DND-41 (cell line): ENCODE measurements at regions not wholly inside any gene's neighbourhood (a gene's known extent, or its start where the extent isn't known, plus 50 kb on each side); places are given as distances from the start of the nearest gene placed in this dataset.

Source experiments
- EZH2 ChIP-seq: IDR thresholded peaks from 3 replicates; pipeline ENCODE4 v1.6.1; 2012; ENCODE audit warnings: borderline replicate concordance, low read depth, mild to moderate bottlenecking, moderate library complexity, low read length, inconsistent platforms; ENCODE audit not compliant: severe bottlenecking
- TF ChIP-seq, protein P1 (sequence below): IDR thresholded peaks from 2 replicates; pipeline ENCODE4 v1.5.1; 2012; ENCODE audit warnings: borderline replicate concordance, low read length, moderate library complexity, mild to moderate bottlenecking; ENCODE audit not compliant: poor library complexity, severe bottlenecking; ENCODE audit errors: extremely low read depth

DNA sequence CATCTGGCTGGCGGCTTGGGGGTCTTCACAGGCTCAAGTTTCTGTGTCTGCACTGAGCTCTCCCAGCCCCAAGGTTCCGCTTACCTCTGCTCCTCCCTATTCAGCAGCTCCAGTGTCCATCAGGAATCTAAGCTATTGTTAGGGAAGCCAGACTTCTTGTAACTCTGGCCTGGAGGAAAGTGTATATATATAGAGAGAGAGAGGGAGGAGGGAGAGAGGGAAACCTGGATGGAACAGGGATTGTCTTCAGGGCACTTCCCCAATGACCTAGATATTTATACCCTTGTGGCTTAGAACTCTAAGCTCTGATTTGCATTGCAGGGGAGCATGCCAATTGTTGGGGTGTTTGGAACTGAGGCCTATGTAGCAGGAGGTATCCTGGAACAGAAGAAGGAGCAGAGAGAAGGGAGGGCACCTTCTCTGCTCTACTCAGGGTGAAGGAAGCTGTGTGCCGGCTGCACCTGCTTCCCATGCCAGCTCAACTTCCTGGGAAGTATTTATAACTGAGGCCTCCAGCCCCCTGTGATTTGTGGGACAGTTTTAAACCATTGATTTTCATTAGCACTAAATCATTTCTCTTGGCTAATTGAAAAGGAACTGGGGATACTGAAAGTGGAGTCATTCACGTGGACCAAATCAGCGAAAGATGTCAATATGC, 70.9 kb downstream of the NAV1 start:
- TF ChIP-seq, protein P1, sequence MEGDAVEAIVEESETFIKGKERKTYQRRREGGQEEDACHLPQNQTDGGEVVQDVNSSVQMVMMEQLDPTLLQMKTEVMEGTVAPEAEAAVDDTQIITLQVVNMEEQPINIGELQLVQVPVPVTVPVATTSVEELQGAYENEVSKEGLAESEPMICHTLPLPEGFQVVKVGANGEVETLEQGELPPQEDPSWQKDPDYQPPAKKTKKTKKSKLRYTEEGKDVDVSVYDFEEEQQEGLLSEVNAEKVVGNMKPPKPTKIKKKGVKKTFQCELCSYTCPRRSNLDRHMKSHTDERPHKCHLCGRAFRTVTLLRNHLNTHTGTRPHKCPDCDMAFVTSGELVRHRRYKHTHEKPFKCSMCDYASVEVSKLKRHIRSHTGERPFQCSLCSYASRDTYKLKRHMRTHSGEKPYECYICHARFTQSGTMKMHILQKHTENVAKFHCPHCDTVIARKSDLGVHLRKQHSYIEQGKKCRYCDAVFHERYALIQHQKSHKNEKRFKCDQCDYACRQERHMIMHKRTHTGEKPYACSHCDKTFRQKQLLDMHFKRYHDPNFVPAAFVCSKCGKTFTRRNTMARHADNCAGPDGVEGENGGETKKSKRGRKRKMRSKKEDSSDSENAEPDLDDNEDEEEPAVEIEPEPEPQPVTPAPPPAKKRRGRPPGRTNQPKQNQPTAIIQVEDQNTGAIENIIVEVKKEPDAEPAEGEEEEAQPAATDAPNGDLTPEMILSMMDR = no peak
- TF ChIP-seq EZH2 = no peak
